Thyroid gland (tissue), 4 donors: ENCODE measurements at regions not wholly inside any gene's neighbourhood (a gene's known extent, or its start where the extent isn't known, plus 50 kb on each side); places are given as distances from the start of the nearest gene placed in this dataset.

Source experiments
- DNase-seq, 2 donors: peaks; one replicate each; pipeline ENCODE4 v3.0.0-alpha.2; 2019
- H3K27ac ChIP-seq, 3 donors: fragments of 200-600 bp; sonication (generic); 1 replicate in 2 of 3; 2 replicates in 1 of 3; pipeline ENCODE4 v1.5.1; 2016 to 2019; ENCODE audit warnings: mild to moderate bottlenecking in 1 of 3, moderate library complexity in 1 of 3
- H3K27me3 ChIP-seq: fragments of 200-600 bp; sonication (generic); one replicate; pipeline ENCODE4 v1.5.1; 2019
- H3K36me3 ChIP-seq, 2 donors: fragments of 200-600 bp; sonication (generic); one replicate each; pipeline ENCODE4 v1.5.1; 2016 to 2019
- H3K4me1 ChIP-seq, 2 donors: fragments of 200-600 bp; sonication (generic); one replicate each; pipeline ENCODE4 v1.5.1; 2017 to 2019
- H3K4me3 ChIP-seq, 3 donors: fragments of 200-600 bp; sonication (generic); replicated peaks in 1 of 3; 1 replicate in 2 of 3; 2 replicates in 1 of 3; pipeline ENCODE4 v1.5.1; 2016; ENCODE audit warnings: mild to moderate bottlenecking in 1 of 3
- H3K9me3 ChIP-seq: fragments of 200-600 bp; sonication (generic); one replicate; pipeline ENCODE4 v1.5.1; 2017
- POLR2A ChIP-seq, 2 donors: fragments of 450-650 bp; IDR thresholded peaks; one replicate each; pipeline ENCODE4 v1.6.1; 2017; ENCODE audit warnings: antibody characterized with exemption in 2 of 2, mild to moderate bottlenecking in 2 of 2, moderate library complexity in 1 of 2
- WGBS, 2 donors: methylation state at CpG; one replicate each; pipeline ENCODE4 v1.1.5; 2017; 5-methylcytosine and 5-hydroxymethylcytosine counted together
- intact Hi-C: fragments of 100-400 bp; cut with DNase I; formaldehyde crosslinking; loops from one replicate; pipeline ENCODE4 v1.15.1; 2023
- TF ChIP-seq, protein P1 (sequence below), 6 experiments: fragments of 200-600 bp in 3 of 6; fragments of 450-650 bp in 3 of 6; sonication (generic) in 3 of 6; IDR thresholded peaks; one replicate each; pipeline ENCODE4 v1.5.1; 2016 to 2019; ENCODE audit warnings: antibody characterized with exemption in 6 of 6, mild to moderate bottlenecking in 2 of 6, inconsistent platforms in 1 of 6, moderate library complexity in 1 of 6

DNA sequence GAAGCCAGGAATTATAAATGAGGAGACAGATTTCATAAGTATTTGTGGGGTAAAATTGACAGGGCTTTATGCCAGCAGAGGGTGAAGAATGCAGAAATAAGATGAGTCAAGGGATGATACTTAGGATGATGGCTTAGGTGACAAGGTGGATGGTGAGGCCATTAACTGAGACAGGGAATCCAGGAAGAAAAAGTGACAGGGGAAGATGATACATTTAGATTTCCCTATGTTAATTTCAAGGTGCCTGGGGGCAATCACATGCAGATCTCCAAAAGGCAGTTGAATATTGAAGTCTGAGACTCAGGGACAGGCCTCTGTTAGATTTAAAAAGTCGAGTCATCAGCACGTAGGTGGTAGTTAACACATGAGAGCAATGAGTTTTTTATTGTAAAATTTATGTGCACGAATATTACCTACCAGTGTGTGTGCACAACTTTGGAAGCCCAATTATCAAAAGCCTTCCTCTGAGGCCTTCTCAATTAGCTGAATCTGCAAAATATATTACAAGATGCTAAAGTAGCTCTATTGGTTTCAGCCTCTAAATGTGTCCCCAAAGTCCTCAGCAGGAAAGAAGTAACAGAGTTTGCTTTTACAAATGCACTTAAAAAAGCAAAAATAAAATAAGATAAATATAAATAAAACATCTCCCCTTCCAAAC lies 67.9 kb upstream of the CHL1 start:
- H3K9me3 ChIP-seq, result no peaks in the 10 kb centered on the region
- intact Hi-C loops, result no loop called here
- 61 to 77% methylated on average over 3 of the region's 3 CpGs for WGBS, 2 donors
- H3K4me1 ChIP-seq, result no peaks in the 10 kb centered on the region
- H3K4me3 ChIP-seq, result no peak overlapping the region
- no peak for TF ChIP-seq POLR2A (IDR thresholded peaks at IDR 0.05)
- TF ChIP-seq, protein P1, sequence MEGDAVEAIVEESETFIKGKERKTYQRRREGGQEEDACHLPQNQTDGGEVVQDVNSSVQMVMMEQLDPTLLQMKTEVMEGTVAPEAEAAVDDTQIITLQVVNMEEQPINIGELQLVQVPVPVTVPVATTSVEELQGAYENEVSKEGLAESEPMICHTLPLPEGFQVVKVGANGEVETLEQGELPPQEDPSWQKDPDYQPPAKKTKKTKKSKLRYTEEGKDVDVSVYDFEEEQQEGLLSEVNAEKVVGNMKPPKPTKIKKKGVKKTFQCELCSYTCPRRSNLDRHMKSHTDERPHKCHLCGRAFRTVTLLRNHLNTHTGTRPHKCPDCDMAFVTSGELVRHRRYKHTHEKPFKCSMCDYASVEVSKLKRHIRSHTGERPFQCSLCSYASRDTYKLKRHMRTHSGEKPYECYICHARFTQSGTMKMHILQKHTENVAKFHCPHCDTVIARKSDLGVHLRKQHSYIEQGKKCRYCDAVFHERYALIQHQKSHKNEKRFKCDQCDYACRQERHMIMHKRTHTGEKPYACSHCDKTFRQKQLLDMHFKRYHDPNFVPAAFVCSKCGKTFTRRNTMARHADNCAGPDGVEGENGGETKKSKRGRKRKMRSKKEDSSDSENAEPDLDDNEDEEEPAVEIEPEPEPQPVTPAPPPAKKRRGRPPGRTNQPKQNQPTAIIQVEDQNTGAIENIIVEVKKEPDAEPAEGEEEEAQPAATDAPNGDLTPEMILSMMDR (IDR thresholded peaks at IDR 0.05), result no peak
- no peaks in the 10 kb centered on the region for H3K27me3 ChIP-seq
- H3K36me3 ChIP-seq, result no peaks in the 10 kb centered on the region
- no peak for DNase-seq
- no peak overlapping the region for H3K27ac ChIP-seq

DNA sequence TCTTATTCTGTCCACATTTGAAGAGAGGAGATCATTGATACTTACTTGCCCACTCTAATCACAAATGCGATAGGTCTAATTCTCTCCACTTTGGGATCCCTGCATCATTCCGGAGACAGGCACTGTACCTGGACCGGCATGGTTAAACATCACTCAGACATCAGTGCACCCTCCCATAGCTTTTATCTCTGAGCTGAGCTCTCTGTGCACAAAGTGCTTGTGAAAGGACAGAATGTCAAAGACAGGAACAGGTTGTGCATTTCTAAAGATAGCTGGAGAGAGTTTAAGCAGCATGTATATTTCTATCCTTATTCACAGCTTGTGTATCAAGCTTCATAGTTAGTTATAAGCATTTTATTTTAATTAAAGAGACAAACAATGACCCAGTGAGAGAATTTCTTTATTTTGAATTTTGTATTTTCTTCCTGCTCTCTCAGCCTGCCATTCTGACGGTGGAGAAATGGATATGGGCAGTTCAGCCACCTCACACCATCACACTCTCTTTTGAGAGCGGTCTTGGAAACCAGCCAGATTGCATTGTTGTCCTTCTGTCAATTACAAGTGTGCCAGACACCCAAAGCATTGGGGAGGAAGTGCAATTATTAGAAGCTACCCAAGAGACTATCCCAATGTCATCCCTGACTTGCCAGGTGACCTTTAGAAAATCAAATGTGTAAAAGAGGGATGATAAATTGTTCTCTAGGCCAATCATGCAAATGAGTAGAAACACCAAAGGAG lies 65.2 kb upstream of the CHL1 start:
- 72 to 76% methylated on average over 5 of the region's 5 CpGs for WGBS, 2 donors
- H3K9me3 ChIP-seq, result no peaks in the 10 kb centered on the region
- no peak for DNase-seq
- no peaks in the 10 kb centered on the region for H3K4me1 ChIP-seq
- H3K36me3 ChIP-seq, result no peaks in the 10 kb centered on the region
- TF ChIP-seq, protein P1 (IDR thresholded peaks at IDR 0.05), result no peak
- no peak for TF ChIP-seq POLR2A (IDR thresholded peaks at IDR 0.05)
- H3K27me3 ChIP-seq, result no peaks in the 10 kb centered on the region
- H3K4me3 ChIP-seq, result no peak overlapping the region
- no peak overlapping the region for H3K27ac ChIP-seq
- intact Hi-C loops, result no loop called here

DNA sequence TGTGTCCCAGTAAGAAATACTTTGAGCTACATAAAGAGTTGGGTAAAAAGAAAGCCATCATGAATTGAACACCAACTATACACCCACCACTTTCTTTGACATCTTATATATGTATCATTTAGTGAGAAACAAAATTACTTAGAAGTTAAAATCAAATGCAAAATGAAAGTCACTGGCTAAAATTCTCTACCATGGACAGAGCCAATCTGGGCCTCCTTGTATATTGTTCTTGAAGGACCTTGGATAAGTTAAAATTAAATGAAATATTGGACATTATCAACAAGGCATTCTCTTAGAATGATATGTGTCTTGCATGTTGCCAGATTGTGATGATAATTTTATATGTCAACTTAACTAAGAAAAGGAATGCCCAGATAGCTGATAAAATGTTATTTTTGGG lies 64.2 kb upstream of the CHL1 start:
- Histone ChIP-seq H3K27me3 (no peaks in the 10 kb centered on the region), H3K4me1 (no peaks in the 10 kb centered on the region), H3K4me3 (no peak overlapping the region), H3K36me3 (no peaks in the 10 kb centered on the region), H3K9me3 (no peaks in the 10 kb centered on the region), H3K27ac (no peak overlapping the region)
- intact Hi-C loops, result no loop called here
- no peak for DNase-seq
- TF ChIP-seq, protein P1 (IDR thresholded peaks at IDR 0.05), result no peak
- TF ChIP-seq POLR2A (IDR thresholded peaks at IDR 0.05), result no peak

DNA sequence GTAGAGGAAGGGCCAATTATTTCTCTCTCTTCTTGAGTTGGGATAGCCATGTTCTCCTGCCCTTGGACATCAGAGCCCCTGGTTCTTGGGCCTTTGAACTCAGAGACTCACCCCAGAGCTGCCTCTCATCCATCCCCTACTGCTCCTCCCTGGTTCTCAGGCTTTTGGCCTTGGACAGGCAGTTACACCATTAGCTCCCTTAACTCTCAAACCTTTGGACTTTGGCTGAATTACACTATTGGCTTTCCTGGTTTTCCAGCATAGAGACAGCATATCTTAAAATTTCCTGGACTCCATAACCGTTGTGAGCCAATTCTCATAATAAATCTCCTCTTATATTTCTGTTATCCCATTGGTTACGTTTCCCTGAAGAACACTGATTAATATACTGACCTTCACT lies 63.7 kb upstream of the CHL1 start:
- no peaks in the 10 kb centered on the region for H3K4me1 ChIP-seq
- H3K27me3 ChIP-seq, result no peaks in the 10 kb centered on the region
- TF ChIP-seq, protein P1 (IDR thresholded peaks at IDR 0.05), result no peak
- TF ChIP-seq POLR2A (IDR thresholded peaks at IDR 0.05), result no peak
- H3K4me3 ChIP-seq, result no peak overlapping the region
- no peak for DNase-seq
- intact Hi-C loops, result no loop called here
- H3K9me3 ChIP-seq, result no peaks in the 10 kb centered on the region
- no peaks in the 10 kb centered on the region for H3K36me3 ChIP-seq
- WGBS, 2 donors, result 73 to 83% methylated on average over 2 of the region's 2 CpGs
- H3K27ac ChIP-seq, result no peak overlapping the region

DNA sequence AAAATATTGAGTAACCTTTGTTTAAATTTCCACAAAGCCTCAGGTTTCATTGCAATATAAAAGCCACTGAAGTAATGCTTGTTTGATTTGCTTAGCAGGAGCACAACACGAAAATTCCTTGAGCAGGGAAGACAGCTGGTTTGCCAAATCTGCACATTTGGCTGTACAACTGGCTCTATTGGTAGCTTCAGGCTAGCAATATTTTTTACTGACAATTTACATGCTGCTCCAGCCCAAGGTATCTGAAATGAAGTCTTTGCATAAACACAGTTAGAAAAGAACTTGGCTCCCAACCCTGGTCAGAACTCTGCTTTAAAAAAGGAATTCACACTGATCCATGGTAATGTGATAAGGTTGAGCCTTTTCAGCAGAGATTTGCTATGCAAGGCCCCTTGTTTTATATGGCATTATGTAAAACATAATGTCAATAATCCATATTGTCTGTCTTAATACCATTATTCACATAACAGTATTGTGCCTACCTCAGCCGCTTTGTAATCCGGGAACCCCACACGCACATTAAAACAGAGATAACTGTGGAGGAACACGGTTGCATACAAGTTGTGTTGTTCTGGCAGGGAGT lies 55.7 kb upstream of the CHL1 start:
- no peaks in the 10 kb centered on the region for H3K36me3 ChIP-seq
- H3K4me1 ChIP-seq, result no peaks in the 10 kb centered on the region
- H3K9me3 ChIP-seq, result no peaks in the 10 kb centered on the region
- no peak for DNase-seq
- TF ChIP-seq POLR2A (IDR thresholded peaks at IDR 0.05), result no peak
- TF ChIP-seq, protein P1 (IDR thresholded peaks at IDR 0.05), result no peak
- WGBS, 2 donors, result 70 to 76% methylated on average over 5 of the region's 5 CpGs
- H3K27me3 ChIP-seq, result no peaks in the 10 kb centered on the region
- no peak overlapping the region for H3K27ac ChIP-seq
- no peak overlapping the region for H3K4me3 ChIP-seq
- intact Hi-C loops, result no loop called here
